ENCODE measurements at regions not wholly inside any gene's neighbourhood (a gene's known extent, or its start where the extent isn't known, plus 50 kb on each side); places are given as distances from the start of the nearest gene placed in this dataset.

DNA sequence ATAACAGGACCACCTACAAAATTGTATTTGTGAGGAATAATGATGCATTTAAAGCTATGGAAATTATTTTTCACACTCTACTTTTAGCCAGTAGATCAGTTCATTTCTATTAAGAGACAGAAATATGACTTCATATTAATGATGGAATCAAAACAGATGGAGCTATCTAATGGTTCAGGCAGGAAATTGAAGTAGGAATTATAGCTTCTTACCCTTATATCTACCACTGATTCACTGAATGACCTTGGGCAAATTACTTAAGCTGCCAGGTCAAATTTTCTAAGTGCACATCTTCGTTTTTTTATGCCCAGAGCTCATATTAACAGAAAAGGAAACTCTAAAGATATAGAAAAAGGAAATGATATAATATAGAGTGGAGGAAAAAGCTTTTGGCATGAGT lies 323.1 kb downstream of the PCDH10 start:
- TF ChIP-seq EP300 (IDR thresholded peaks at IDR 0.05) = no peak
- no peak for TF ChIP-seq POLR2A (IDR thresholded peaks at IDR 0.05)

Measured in upper lobe of left lung (tissue), 4 donors.